NCI-H2227 (cell line): ENCODE measurements at regions not wholly inside any gene's neighbourhood (a gene's known extent, or its start where the extent isn't known, plus 50 kb on each side); places are given as distances from the start of the nearest gene placed in this dataset.
A peak's percentile ranks its signal among the peaks of the same experiment; 100 is the strongest.
"Not testable (repeated sequence)": the region's sequence is repeated elsewhere in the genome, so short reads cannot be mapped to it uniquely, and the experiment has no call there.

ENCODE experiments used
- DNase-seq: peaks from one replicate; lab custom pipeline; 2025; ENCODE audit not compliant: unreplicated experiment; lab: John Stamatoyannopoulos, UW

DNA sequence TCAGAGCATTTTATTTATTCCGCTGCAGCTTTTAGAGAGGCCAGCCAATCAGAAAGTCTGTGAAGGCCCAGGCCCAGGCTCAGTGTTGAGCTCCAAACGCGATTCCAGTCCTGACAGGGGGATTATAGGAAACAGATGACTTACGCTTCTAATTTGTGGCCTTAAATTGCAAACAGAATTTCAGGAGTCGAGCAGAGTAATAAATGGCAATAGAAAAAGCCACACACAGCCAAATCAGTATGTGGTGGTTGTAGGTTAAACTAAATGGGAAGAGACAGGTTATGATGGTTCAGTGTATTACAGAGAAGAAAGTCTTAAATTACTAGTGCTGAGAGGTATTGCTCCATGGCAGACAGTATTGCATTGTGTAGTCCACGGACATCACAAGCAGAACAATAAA is 131.0 kb upstream of the ZEB2 start:
- DNase-seq, result peak; percentile 58

- no peak for DNase-seq
These were observed 129.0 kb upstream of the ZEB2 start for GRCh38 chr2:144648837-144649465.

DNA sequence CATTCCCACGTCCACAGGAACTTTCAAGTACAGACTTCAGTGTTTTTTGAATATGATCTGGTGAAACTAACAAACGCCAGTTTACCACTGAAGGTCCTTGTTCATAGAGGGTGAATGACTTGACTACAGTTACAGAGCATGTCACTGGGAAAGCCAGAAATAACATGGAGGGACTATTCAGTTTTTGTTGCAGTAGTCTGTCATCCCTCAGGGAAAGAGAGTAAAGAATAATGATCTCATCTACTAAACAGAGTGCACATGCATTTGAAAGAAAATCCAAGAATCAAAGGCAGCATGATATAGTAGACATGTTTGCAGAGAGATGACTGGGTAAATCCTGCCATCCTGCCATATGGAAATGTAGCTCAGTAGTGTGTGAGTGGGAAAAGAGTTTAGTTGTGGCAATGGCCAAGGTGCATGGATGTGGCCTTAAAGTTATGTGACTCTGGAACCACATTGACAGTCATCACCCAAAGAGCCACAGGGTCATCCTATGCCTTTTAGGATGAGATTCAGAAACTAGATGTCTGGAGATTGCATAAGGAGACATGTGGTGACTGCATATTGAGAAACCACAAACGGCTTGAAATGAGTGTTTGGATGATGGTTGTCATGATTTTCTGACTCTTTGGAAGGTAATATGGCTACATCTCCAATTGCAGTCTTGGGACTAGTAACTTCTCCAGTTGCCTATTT is 125.3 kb upstream of the ZEB2 start:
- no peak for DNase-seq

DNA sequence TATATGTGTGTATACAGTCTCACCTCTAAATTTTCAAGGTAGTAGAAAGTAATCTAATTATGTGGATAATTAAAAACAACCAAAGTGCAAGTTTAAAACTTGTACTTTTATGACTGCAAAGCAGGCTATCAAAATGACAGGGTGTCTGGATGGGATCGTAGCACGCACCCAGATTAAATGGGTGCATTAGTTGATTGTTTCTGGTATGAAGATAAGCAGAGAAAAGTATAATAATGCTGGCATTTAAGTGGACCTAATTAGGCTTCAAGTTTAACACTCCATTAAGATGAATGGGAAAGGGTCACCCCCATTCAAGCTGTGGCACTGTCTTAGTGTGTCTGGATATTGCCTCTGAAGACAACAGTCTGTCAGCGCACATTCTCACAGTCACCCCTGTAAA is 124.6 kb upstream of the ZEB2 start:
- no peak for DNase-seq

DNA sequence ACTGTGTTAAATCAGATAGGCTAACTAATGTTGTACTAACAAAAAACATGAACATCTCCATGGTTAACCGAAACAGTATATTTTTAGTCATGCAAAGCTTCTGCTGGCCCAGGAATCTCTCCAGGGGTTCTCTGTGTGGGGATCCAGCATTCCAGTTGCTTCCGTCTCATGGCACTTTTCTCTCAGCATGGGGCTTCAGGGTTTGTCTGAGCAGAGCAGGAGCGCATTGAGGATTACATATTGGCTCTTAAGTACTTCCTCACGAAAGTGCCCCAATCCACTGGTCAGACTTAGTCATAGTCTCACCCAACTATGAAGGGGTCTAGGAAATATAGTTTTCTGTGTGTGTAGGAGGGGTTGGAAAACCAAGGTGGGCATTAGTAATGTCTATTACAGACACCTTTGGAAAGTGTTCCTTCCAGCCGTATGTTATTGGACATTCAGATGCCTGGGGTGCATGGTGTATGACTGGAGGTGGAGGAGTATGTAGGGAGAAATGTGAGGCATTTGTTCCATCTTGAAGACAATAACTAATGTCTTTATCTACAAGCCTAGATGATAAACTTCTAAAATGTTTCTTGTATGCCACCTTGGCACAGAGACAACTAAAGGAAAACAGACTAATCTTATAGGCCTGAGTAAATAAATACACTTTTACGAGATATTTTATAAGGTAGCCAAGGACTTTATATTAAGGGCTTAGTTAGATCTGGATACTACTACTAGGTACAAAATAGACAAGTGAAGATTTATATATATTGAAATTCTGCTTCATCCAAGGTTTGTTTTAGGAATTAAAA is 123.8 kb upstream of the ZEB2 start:
- no peak for DNase-seq

DNA sequence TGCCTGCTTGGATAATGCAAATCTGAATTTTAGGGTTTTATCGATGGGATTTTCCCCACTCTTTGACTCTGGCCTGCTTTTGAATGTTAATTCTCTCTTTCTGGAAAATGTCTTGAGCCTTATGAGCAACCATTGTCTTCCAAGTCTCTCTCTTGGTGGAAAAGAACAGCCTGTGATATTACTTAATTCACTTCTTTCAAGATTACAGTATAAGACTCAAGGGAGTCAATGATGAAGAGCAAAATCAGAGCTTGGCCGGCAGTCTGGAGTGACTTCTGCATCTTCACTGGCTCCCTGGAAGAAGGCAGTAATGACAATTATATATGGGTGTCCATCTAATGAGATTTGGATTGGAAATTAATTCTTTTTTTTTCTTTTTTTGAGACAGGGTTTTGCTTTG is 122.9 kb upstream of the ZEB2 start:
- no peak for DNase-seq

DNA sequence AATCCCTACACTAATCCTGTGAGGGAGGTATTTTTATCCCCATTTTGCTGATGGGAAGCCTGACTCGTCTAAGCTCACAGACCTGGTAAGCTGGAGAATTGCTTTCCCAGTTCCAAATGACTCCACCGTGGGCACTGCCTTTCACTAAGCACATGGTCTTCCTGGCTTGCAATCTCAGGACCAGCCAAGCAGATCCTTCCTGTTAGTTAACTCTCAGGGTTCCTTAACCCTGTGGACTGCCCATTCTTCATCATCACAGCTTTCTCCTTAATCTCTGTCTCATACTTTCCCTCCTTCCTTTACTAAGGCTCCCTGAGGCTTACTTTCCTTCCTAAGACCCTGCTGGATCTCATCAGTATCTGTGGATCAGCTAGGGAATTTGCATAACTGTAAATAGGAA is 122.2 kb upstream of the ZEB2 start:
- no peak for DNase-seq

DNA sequence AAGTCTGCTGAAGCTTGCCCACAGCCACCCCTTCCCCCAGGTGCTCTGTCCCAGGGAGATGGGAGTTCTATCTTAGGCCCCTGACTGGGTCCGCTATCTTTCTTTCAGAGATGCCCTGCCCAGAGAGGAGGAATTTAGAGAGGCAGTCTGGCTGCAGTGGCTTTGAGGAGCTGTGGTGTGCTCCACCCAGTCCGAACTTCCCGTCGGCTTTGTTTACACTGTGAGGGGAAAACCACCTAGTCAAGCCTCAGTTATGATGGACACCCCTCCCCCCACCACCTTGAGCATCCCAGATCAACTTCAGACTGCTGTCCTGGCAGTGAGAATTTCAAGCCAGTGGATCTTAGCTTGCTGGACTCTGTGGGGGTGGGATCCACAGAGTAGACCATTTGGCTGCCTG is 118.3 kb upstream of the ZEB2 start:
- DNase-seq, result not testable (repeated sequence)

GRCh38 chr2:144636860-144637259 is 116.9 kb upstream of the ZEB2 start:
- not testable (repeated sequence) for DNase-seq

DNA sequence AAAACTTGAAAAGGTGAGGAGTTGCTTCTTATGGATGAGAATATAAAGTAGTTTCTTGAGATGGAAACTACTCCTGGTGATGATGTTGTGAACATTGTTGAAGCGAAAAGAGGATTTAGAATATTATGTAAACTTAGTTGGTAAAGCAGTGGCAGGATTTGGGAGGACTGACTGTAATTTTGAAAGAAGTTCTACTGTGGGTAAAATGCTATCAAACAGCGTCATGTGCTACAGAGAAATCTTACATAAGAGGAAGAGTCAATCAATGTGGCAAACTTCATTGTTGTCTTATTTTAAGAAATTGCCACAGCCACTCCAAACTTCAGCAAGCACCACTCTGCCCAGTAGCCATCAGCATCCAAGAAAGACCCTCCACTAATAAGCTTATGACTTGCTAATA is 112.9 kb upstream of the ZEB2 start:
- no peak for DNase-seq

DNA sequence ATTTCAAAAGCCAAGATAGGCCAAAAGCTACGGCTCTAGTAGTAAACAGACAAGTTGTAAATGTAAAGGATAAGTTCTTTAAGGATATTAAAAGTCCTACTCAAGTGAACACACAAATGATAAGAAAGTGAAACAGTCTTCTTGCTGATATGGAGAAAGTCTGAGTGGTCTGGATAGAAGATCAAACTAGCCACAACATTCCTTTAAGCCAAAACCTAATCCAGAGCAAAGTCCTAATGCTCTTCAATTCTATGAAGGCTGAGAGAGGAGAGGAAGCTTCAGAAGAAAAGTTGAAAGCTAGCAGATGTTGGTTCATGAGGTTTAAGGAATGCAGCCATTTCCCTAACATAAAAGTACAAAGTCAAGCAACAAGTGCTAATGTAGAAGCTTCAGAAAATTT is 111.7 kb upstream of the ZEB2 start:
- DNase-seq, result no peak

DNA sequence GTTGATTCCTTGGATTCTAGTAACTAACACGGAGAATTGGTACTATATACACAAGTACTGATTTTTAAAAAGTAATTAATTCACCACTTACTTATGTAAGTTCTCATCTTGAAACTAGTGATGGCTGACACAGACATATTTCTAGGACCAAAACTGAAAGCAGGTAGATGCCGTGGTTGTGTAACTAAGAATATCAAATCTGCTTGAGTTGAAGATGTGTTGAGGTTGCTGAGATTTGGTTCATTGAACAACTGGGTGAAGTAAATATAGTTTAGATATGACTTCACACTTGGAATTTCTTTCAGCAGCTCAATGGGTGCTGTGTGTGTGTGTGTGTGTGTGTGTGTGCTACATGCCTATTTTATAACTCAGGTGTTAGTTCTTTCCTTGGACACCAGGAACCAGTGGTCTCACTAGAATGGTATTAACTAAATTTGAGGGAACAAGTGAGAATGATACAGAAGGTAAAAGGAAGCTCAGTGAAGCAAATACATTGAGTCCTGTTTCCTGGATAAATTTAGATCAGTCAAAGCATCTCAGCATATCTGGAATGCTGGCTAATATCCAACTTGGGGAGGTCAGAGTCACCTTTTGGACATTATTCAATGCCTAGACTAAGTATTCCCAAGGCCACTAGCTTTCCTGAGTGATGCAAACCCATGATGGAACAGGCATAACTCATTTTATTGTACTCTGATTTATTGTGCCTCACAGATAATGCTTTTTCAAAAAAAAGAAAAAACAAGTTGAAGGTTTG is 110.7 kb upstream of the ZEB2 start:
- DNase-seq, result no peak

GRCh38 chr2:144629935-144630334 is 110.0 kb upstream of the ZEB2 start:
- DNase-seq, result no peak

- DNase-seq, result no peak
These were observed 108.6 kb upstream of the ZEB2 start for GRCh38 chr2:144628566-144628965.

DNA sequence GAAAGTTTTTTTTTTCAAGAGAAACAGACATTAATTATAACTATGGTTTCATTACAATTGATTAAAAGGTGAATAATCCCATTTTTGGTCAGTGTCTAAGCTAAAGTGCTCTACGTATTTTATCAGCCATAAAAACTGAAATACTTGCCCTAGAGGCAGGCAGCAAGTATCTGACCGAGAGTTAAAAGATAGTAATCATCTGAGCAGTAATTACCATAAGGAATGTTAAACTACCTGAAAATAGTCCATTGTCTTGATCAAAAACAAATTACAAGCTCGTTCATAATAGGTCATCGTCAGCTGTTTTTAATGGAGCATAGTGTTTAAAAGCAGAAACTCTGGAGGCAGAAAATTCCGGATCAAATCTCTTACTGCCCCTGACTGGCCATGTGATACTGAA is 105.7 kb upstream of the ZEB2 start:
- no peak for DNase-seq

DNA sequence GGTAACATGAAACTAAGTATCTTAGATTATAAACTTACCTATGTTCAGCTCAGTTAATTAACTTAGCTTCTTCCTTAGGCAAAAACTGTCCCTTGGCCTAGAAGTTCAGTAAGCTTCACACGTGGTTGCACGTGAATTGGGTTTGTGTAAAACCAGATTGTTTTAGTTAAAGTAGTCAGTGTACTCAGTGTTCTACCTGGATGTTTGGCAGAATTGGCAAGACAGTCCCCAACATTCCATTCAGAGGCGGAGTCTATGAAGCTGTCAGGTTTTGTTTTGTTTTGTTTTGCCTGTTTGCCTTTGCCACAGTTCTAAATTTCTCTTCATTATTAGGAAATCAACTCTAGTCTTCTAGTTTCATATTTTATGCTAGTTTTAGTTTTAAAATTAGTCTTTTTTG is 105.3 kb upstream of the ZEB2 start:
- no peak for DNase-seq

GRCh38 chr2:144624451-144624850 is 104.5 kb upstream of the ZEB2 start:
- no peak for DNase-seq

- not testable (repeated sequence) for DNase-seq
These were observed 102.5 kb upstream of the ZEB2 start for GRCh38 chr2:144622373-144622772.

DNA sequence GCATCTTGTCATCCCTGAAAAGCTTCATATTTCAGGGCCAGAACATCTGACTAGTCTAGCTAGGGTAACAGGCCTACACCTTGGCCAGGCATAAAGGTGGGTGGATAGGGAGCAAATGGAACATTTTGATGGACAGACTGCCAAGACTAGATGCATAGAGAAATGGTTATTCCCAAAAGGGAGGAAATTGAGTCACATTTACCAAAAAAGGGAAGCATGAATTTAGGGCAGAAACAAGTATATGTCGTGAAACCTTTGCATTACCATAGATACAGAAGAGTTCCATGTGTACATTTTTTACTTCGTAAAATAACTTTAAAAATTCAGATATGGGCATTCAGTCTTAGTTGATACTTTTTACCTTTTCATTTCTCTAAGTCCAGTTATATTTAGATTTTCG is 101.3 kb upstream of the ZEB2 start:
- DNase-seq, result no peak

DNA sequence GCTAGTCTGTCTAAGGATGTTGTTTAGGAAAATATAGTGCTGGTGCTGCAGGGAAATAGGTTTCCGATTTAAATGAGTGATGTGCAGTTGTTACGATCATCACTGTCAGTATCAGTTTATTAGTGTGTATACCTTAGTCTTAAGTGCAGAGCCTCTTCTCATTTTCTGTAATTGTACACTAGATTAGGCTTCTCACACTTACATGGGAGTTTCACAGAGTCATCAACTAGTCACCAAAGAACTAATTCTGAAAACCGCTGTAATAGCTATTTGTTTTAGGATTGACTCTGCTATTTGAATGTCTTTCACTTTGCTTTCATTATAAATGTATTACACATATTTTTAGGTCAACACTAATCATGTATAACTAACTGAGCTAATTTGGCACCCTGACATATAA is 99.8 kb upstream of the ZEB2 start:
- DNase-seq, result no peak

DNA sequence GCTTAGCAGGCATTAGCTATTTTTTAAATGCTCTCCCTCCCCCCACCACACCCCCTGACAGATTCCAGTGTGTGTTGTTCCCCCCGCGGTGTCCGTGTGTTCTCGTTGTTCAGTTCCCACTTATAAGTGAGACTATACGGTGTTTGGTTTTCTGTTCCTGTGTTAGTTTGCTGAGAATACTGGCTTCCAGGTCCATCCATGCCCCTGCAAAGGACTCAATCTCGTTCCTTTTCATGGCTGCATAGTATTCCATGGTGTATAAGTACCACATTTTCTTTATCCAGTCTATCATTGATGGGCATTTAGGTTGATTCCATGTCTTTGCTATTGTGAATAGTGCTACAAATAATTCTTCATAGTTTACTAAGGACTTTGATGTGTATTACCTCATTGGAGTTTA is 97.3 kb upstream of the ZEB2 start:
- not testable (repeated sequence) for DNase-seq
